ENCODE measurements at regions not wholly inside any gene's neighbourhood (a gene's known extent, or its start where the extent isn't known, plus 50 kb on each side); places are given as distances from the start of the nearest gene placed in this dataset.

DNA sequence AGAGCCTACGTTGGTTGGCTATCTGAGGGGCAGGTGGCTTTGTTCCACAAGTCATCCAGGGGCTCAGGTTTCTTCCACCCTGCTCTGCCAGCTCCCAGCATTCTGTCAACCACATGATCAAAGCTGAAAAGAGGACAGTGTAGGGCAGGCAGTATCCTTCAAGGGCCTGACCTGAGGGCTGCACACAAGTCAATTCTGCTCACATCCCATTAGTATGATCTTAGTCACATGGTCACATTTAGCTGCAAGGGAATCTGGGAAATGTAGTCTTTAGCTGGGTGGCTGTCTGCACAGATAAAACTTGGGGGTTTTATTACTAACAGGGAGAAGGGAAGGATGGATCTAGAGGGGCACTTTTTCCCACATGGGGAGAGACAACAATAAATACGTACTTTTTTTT, 97.3 kb downstream of the SALL1 start:
- ChIA-PET POLR2A (no interaction called here), CTCF (interaction anchor here (0.7 kb wide), 2 partner anchors 48 to 95 kb away, joined by 3 read pairs; no protein-coding TSS in a partner anchor)
- Mint-ChIP-seq H3K36me3 (no peaks in the 10 kb centered on the region), H3K27ac (no peak overlapping the region), H3K27me3 (ENCODE audit: low read depth) (peaks cover 4% of the 10 kb centered on the region; the same call in 1 of the 2 replicates), H3K4me3 (no peak overlapping the region), H3K4me1 (0 out of 2 replicates have a peak, but pooled peaks cover 5% of the 10 kb centered on the region), H3K9me3 (peaks cover 3% of the 10 kb centered on the region; the same call in 1 of the 2 replicates)
- ATAC-seq = no peak
- no peak for DNase-seq (ENCODE audit: low spot score)
- TF ChIP-seq USF1 (CRISPR knock-in tag; IDR thresholded peaks at IDR 0.05) = peak; percentile 86
- TF ChIP-seq, protein P1, sequence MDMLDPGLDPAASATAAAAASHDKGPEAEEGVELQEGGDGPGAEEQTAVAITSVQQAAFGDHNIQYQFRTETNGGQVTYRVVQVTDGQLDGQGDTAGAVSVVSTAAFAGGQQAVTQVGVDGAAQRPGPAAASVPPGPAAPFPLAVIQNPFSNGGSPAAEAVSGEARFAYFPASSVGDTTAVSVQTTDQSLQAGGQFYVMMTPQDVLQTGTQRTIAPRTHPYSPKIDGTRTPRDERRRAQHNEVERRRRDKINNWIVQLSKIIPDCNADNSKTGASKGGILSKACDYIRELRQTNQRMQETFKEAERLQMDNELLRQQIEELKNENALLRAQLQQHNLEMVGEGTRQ (CRISPR knock-in tag; IDR thresholded peaks at IDR 0.05) = peak; percentile 88
- no peak for TF ChIP-seq MXD4 (CRISPR knock-in tag; IDR thresholded peaks at IDR 0.05; ENCODE audit: borderline replicate concordance)

DNA sequence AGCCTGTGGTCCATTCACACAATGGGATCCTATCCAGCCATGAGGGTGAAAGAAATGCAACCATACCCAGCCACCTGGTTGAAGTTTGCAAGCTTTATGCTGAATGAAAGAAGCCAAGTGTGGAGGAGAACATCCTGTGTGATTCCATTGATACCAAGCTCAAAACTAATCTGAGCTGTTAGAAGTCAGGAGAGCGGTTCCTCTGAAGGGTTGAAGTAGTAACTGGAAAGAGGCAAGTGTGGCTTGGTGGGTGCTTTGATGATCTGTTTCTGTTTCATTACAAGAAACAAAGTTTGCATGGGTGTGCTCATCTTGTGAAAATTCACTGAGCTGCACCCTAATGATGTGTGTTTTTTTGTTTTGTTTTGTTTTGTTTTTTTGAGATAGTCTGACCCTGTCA, 99.4 kb downstream of the SALL1 start:
- peaks cover 10% of the 10 kb centered on the region; the same call in 1 of the 2 replicates for H3K9me3 Mint-ChIP-seq
- CTCF ChIA-PET = interaction anchor here (0.9 kb wide), 1 partner anchor 82 kb away, joined by 3 read pairs; no protein-coding TSS in a partner anchor
- H3K27me3 Mint-ChIP-seq (ENCODE audit: low read depth) = peaks cover 4% of the 10 kb centered on the region; the same call in 1 of the 2 replicates
- POLR2A ChIA-PET = no interaction called here
- TF ChIP-seq RELA (CRISPR knock-in tag; IDR thresholded peaks at IDR 0.05; ENCODE audit: borderline replicate concordance) (no peak), SMAD4 (CRISPR knock-in tag; IDR thresholded peaks at IDR 0.05) (no peak), MYBL2 (CRISPR knock-in tag; IDR thresholded peaks at IDR 0.05) (no peak), ARID4B (CRISPR knock-in tag; IDR thresholded peaks at IDR 0.05; ENCODE audit: borderline replicate concordance) (no peak), FOXK1 (CRISPR knock-in tag; IDR thresholded peaks at IDR 0.05) (no peak), ZNF425 (CRISPR knock-in tag; conservative IDR thresholded peaks at IDR 0.05) (no peak), NFYB (CRISPR knock-in tag; conservative IDR thresholded peaks at IDR 0.05; ENCODE audit: low read depth) (no peak)
- TF ChIP-seq, protein P2, sequence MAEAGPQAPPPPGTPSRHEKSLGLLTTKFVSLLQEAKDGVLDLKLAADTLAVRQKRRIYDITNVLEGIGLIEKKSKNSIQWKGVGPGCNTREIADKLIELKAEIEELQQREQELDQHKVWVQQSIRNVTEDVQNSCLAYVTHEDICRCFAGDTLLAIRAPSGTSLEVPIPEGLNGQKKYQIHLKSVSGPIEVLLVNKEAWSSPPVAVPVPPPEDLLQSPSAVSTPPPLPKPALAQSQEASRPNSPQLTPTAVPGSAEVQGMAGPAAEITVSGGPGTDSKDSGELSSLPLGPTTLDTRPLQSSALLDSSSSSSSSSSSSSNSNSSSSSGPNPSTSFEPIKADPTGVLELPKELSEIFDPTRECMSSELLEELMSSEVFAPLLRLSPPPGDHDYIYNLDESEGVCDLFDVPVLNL (CRISPR knock-in tag; IDR thresholded peaks at IDR 0.05; ENCODE audit: borderline replicate concordance, low read depth) = no peak
- peaks cover 9% of the 10 kb centered on the region; the same call in 1 of the 2 replicates for H3K4me1 Mint-ChIP-seq
- no peak for DNase-seq (ENCODE audit: low spot score)
- H3K36me3 Mint-ChIP-seq = no peaks in the 10 kb centered on the region
- no peak for ATAC-seq
- no peak overlapping the region for H3K27ac Mint-ChIP-seq
- no peak overlapping the region for H3K4me3 Mint-ChIP-seq

GRCh38 chr16:51050377-51050706, 100.7 kb downstream of the SALL1 start:
- ChIA-PET POLR2A (no interaction called here), CTCF (interaction anchor here (0.9 to 4.5 kb wide), 12 partner anchors 10 to 246 kb away, joined by 3 to 23 read pairs (median 4); no protein-coding TSS in a partner anchor)
- peaks cover 9% of the 10 kb centered on the region; the same call in 1 of the 2 replicates for H3K4me1 Mint-ChIP-seq
- no peak for DNase-seq (ENCODE audit: low spot score)
- peaks cover 10% of the 10 kb centered on the region; the same call in 1 of the 2 replicates for H3K9me3 Mint-ChIP-seq
- no peak overlapping the region for H3K4me3 Mint-ChIP-seq
- no peak overlapping the region for H3K27ac Mint-ChIP-seq
- no peaks in the 10 kb centered on the region for H3K36me3 Mint-ChIP-seq
- no peak for ATAC-seq
- no peaks in the 10 kb centered on the region; the same call in 1 of the 2 replicates for H3K27me3 Mint-ChIP-seq (ENCODE audit: low read depth)
- TF ChIP-seq SOX15 (CRISPR knock-in tag; IDR thresholded peaks at IDR 0.05) (no peak), IRF1 (CRISPR knock-in tag; IDR thresholded peaks at IDR 0.05) (no peak), FOXJ3 (CRISPR knock-in tag; IDR thresholded peaks at IDR 0.05; ENCODE audit: borderline replicate concordance) (no peak), ZNF219 (CRISPR knock-in tag; IDR thresholded peaks at IDR 0.05; ENCODE audit: borderline replicate concordance) (no peak), CREM (CRISPR knock-in tag; IDR thresholded peaks at IDR 0.05) (no peak), GABPB1 (CRISPR knock-in tag; IDR thresholded peaks at IDR 0.05) (no peak), SMAD4 (CRISPR knock-in tag; IDR thresholded peaks at IDR 0.05) (no peak), IRF2 (CRISPR knock-in tag; IDR thresholded peaks at IDR 0.05; ENCODE audit: borderline replicate concordance, low read depth) (no peak), SP1 (CRISPR knock-in tag; conservative IDR thresholded peaks at IDR 0.05) (no peak)
- TF ChIP-seq, protein P3, sequence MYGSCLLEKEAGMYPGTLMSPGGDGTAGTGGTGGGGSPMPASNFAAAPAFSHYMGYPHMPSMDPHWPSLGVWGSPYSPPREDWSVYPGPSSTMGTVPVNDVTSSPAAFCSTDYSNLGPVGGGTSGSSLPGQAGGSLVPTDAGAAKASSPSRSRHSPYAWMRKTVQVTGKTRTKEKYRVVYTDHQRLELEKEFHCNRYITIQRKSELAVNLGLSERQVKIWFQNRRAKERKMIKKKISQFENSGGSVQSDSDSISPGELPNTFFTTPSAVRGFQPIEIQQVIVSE (CRISPR knock-in tag; IDR thresholded peaks at IDR 0.05; ENCODE audit: borderline replicate concordance) = no peak

Data from WTC11 (cell line).